Heart right ventricle (tissue), 16 donors: ENCODE measurements at regions not wholly inside any gene's neighbourhood (a gene's known extent, or its start where the extent isn't known, plus 50 kb on each side); places are given as distances from the start of the nearest gene placed in this dataset.

Experiments used
- ATAC-seq, 8 donors: fragments of 200-7000 bp; cut with Tn5 transposase; one replicate each; pipeline ENCODE4 v1.9.1; 2020; ENCODE audit warnings: mild to moderate bottlenecking in 8 of 8, moderate library complexity in 8 of 8, moderate number of reproducible peaks in 1 of 8
- DNase-seq, 2 donors: peaks; one replicate each; pipeline ENCODE4 v3.0.0-alpha.2; 2020
- H3K27ac ChIP-seq, 10 donors: fragments of 200-600 bp; sonication (generic) in 2 of 10; one replicate each; pipeline versions ENCODE4 v1.5.0 to v1.8.0; 2020 to 2022; ENCODE audit warnings: mild to moderate bottlenecking in 3 of 10
- H3K27me3 ChIP-seq, 7 donors: fragments of 200-600 bp; one replicate each; pipeline ENCODE4 v1.8.0; 2021 to 2022; ENCODE audit warnings: mild to moderate bottlenecking in 2 of 7
- H3K36me3 ChIP-seq, 9 donors: fragments of 200-600 bp; sonication (generic) in 1 of 9; one replicate each; pipeline versions ENCODE4 v1.5.0 to v1.8.0; 2020 to 2022; ENCODE audit warnings: mild to moderate bottlenecking in 2 of 9
- H3K4me1 ChIP-seq, 9 donors: fragments of 200-600 bp; sonication (generic) in 1 of 9; one replicate each; pipeline versions ENCODE4 v1.5.0 to v1.8.0; 2020 to 2022; ENCODE audit warnings: mild to moderate bottlenecking in 4 of 9
- H3K4me3 ChIP-seq, 10 donors: fragments of 200-600 bp; sonication (generic) in 2 of 10; one replicate each; pipeline versions ENCODE4 v1.5.0 to v1.8.0; 2020 to 2022; ENCODE audit warnings: mild to moderate bottlenecking in 7 of 10, moderate library complexity in 2 of 10
- H3K9me3 ChIP-seq, 11 donors: fragments of 200-600 bp in 10 of 11; sonication (generic) in 2 of 11; one replicate each; pipeline versions ENCODE4 v1.5.0 to v1.8.0; 2013 to 2022; ENCODE audit warnings: mild to moderate bottlenecking in 2 of 11, control low read depth in 1 of 11, moderate library complexity in 1 of 11
- CTCF ChIP-seq, 9 donors: fragments of 200-600 bp; sonication (generic) in 2 of 9; IDR thresholded peaks; one replicate each; pipeline versions ENCODE4 v1.5.0 to v1.8.0; 2021 to 2022; ENCODE audit warnings: antibody characterized with exemption in 9 of 9, mild to moderate bottlenecking in 5 of 9, moderate library complexity in 1 of 9
- WGBS, 2 donors: extraction: QIAGEN DNeasy Blood & Tissue Kit; methylation state at CpG; one replicate each; pipeline ENCODE4 v1.1.7; 2013; ENCODE audit warnings: inconsistent platforms in 1 of 2; 5-methylcytosine and 5-hydroxymethylcytosine counted together
- intact Hi-C, 10 donors: fragments of 100-400 bp; cut with DNase I; formaldehyde crosslinking; loops; one replicate each; pipeline versions ENCODE4 v1.11.1 to v1.14.2; 2022
- donor health status: Arrhythmogenic right ventricular cardiomyopathy.
- donor health status: ischemic (EF 13 %, LVEDD 7.1; RV severe dilation, severe dysfunction).
- donor health status: healthy with polysubstance abuse.
- donor health status: DM: no; HTN: yes; CAD: no.
- donor health status: DM: no; HTN: no; CAD: no.
- donor health status: ischemic (EF 25% LVEDD 6.9; RV normal size, moderate dysfunction).
- donor health status: ischemic (EF 25% LVEDD 5.7; RV mildly dilated, moderate dysfunction).
- donor health status: healthy.
- donor health status: DM: yes; HTN: yes; CAD: no.
- donor health status: Ischemic cardiomyopathy.
- donor health status: ischemic (EF 35%, LVEDD 5.7; RV mildly dilated, moderate dysfunction).
- donor health status: nonischemic (EF 11% LVEDD 7.7; RV severe dilation, severe dysfunction).
- donor health status: DM: yes; HTN: yes; CAD: no.
- donor health status: PGD.
- donor health status: ischemic (EF 29% LVEDD 5.4; RV normal size, mild dysfunction).
- donor health status: nonischemic (EF 23%, LVEDD 6.1; RV moderate dilation, normal function).

GRCh38 chr3:124043023-124043422 lies 51.1 kb upstream of the ROPN1 start:
- Histone ChIP-seq H3K4me1 (peaks cover 0 to 35% (median 11%) of the 10 kb centered on the region in 9 donors), H3K9me3 (peaks cover 0 to 8% (median 0%) of the 10 kb centered on the region in 11 donors), H3K27me3 (peaks cover 0 to 3% (median 0%) of the 10 kb centered on the region in 7 donors), H3K27ac (no peak overlapping the region), H3K36me3 (no peaks in the 10 kb centered on the region), H3K4me3 (no peak overlapping the region)
- WGBS, 2 donors: 76 to 82% methylated on average over 1 of the region's 1 CpG
- no peak for ATAC-seq
- intact Hi-C loops: no loop called here
- DNase-seq: no peak
- TF ChIP-seq CTCF (IDR thresholded peaks at IDR 0.05): no peak

GRCh38 chr3:124044956-124045355 lies 53.0 kb upstream of the ROPN1 start:
- H3K27ac ChIP-seq: no peak overlapping the region
- intact Hi-C loops: no loop called here
- DNase-seq (no peak), ATAC-seq (no peak)
- no peak for TF ChIP-seq CTCF (IDR thresholded peaks at IDR 0.05)
- H3K4me1 ChIP-seq: peaks cover 0 to 38% (median 21%) of the 10 kb centered on the region in 9 donors
- H3K36me3 ChIP-seq: no peaks in the 10 kb centered on the region
- no peak overlapping the region for H3K4me3 ChIP-seq
- no peaks in the 10 kb centered on the region for H3K9me3 ChIP-seq
- H3K27me3 ChIP-seq: peaks cover 0 to 3% (median 0%) of the 10 kb centered on the region in 7 donors
- WGBS, 2 donors: 90 to 91% methylated on average over 3 of the region's 3 CpGs

DNA sequence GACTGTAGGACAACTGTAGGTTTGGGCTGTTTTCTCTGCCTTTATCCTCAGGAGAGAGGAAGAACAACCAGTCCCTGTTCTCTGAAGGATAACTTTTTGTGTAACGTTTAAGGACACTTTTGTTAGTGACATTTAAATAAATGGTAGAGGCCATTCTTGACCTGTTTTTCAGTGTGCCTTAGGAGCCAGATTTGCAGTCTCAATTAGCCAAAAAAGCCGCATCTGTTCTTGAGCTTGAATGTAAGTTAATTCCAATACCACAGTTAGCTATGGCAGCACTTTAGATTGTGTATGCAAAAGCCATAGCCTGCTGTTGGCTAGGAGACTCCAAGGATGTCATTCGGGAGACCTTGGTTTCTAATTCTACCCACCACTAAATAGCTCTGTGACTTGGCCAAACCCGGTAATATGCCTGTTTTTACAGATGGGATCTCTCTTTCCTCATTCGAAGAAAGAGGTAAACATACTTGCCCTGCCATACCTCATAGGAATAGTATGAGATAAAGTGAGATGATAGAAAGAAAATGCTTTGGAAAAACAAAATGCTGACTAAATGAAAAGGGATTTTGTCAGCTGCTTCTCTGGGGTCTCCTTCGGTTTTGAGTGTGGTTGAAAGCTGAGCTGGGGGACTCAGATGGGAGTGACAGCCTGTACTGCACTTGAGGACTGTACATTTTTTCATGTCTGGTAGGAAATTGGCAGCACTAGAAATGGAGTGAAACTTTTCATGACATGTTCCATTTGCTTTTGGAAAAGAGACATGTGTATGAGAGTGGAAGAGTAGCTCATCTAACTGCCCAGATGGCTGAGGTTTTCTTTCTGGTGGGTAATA lies 57.3 kb upstream of the ROPN1 start:
- DNase-seq (no peak), ATAC-seq (peak in 1 of 8 donors; percentile 41)
- intact Hi-C loops: no loop called here
- WGBS, 2 donors: 70 to 77% methylated on average over 6 of the region's 6 CpGs
- Histone ChIP-seq H3K27ac (no peak overlapping the region), H3K9me3 (no peaks in the 10 kb centered on the region), H3K27me3 (no peaks in the 10 kb centered on the region), H3K4me1 (peaks cover 0 to 17% (median 8%) of the 10 kb centered on the region in 9 donors), H3K4me3 (no peak overlapping the region), H3K36me3 (no peaks in the 10 kb centered on the region)
- TF ChIP-seq CTCF (IDR thresholded peaks at IDR 0.05): no peak

- Histone ChIP-seq H3K4me3 (no peak overlapping the region), H3K4me1 (peaks cover 3 to 34% (median 10%) of the 10 kb centered on the region in 9 donors), H3K27me3 (no peaks in the 10 kb centered on the region), H3K9me3 (no peaks in the 10 kb centered on the region), H3K36me3 (no peaks in the 10 kb centered on the region), H3K27ac (no peak overlapping the region)
- WGBS, 2 donors: 96 to 97% methylated on average over 6 of the region's 6 CpGs
- no peak for TF ChIP-seq CTCF (IDR thresholded peaks at IDR 0.05)
- intact Hi-C loops: no loop called here
- ATAC-seq: no peak
- DNase-seq: no peak
Measured at GRCh38 chr3:124051636-124052035, 59.7 kb upstream of the ROPN1 start.
